NCI-H510A (cell line): ENCODE measurements at regions not wholly inside any gene's neighbourhood (a gene's known extent, or its start where the extent isn't known, plus 50 kb on each side); places are given as distances from the start of the nearest gene placed in this dataset.
"Not testable (repeated sequence)": the region's sequence is repeated elsewhere in the genome, so short reads cannot be mapped to it uniquely, and the experiment has no call there.

Experiments
- DNase-seq: peaks from one replicate; lab custom pipeline; 2025; lab: John Stamatoyannopoulos, UW

DNA sequence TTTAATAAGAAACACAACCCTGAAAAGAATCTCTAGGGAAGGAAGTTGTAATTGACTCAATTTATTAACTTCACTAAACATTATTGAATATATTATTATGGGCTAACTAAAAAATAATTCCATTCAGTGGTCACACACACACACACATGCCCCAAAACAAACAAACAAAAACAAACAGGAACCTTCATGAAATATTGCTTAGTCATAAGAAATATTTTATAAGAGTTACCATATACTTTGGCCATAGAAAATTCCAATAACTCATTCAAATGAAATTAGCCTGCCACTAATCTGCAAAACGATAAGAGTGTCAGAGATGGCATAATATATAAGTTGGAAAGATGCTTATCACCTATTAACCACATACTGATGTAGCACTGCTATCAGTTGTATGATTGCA is 268.4 kb upstream of the AMIGO2 start:
- no peak for DNase-seq

DNA sequence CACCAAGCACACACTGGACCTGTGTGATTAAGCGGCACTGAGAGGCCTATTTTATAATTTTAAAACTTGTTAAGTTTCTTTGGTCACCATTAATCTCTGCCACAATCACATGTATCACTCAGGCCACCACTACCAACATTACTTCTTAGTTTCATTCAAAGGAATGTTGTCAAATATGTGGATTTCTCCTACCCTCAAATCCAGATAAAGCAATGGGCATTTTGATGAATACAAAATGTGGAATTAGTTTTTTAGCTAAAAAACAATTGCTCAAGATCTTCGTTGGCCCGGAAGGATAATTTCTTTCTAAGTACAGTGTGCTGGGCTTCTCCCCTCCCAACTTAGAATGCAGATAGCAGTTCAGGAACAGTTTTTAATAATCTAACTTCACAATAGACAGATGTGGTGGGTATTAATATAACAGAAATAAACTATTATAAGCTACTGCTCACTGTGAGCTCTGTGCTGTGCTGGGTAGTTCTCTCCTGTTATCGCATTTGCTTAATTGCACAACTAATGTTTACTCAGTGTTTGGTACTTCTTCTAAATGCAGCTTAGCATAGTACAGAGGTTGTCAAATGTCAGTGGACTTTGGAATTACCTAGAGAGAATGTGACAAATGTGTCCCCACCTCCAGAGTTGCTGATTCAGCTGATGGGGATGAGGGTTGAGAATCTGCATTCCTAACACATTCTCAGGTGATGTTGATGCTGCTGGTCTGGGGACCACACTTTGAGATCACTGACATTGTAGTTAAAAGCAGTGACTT is 266.7 kb upstream of the AMIGO2 start:
- DNase-seq: no peak

DNA sequence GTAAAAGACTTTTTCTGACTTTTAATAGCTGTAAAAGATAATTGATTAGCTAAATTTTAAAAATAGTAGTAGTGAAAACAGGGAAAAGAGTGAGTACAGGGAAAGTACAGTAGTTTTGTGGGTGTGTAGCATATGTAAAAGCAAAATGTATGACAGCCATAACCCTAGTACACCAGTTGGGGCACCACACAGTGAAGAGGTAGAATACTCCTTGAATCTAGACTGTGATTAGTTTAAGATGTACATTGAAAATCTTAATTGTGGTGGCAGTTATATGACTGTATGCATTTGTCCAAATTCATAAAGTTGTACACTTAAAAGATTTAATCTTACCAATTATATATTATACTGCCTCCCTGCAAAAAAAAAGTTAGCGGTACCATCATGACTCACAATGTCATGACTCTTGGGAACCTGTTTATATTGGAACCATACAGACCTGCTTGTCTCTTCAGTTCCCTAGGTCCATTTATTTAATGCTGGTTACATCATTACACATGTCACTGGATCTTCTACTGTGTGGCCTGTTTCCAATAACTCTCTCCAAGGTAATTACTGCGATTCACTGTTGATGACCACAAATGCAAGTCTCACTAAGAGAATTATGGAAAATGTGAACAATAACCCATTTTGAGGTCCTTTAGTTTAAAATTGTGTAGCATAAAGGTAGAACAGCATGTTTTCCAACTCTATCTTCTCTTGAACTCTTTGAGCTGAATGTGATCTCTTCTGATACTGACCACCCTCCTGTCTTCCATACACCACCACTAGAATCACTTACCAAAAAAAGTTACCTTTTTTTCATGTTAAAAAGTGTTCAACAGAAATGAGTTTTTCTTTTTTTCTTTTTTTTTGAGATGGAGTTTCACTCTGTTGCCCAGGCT is 264.2 kb upstream of the AMIGO2 start:
- no peak for DNase-seq

DNA sequence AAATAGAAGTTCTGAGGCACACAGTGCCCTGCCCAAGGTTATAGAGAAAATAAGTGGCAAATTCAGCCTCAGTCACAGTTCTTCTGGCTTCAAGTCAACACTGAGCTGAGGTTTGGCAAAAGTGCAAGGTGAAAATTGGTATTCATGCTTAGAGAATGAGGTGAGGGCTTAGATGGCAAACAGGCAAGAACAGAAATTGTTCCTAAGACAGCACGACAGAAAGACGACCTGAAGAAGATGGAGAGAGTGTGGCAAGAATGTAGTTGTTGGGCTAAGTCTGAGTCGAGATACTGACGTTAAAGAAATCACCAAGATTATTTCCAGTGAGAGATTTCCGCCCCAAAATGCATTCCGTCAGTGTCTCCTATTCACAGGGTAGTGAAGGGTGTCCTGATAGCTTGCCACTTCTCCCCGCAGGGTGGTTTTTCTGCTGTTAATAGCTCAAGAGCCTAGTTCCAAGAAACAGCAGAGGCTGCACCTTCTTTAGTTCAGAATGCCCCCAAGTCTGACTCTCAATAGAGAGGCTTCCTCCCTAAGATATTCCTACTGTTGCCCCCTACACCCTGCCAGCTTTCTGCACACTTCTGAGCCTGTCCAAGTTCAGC is 260.8 kb upstream of the AMIGO2 start:
- DNase-seq: no peak

DNA sequence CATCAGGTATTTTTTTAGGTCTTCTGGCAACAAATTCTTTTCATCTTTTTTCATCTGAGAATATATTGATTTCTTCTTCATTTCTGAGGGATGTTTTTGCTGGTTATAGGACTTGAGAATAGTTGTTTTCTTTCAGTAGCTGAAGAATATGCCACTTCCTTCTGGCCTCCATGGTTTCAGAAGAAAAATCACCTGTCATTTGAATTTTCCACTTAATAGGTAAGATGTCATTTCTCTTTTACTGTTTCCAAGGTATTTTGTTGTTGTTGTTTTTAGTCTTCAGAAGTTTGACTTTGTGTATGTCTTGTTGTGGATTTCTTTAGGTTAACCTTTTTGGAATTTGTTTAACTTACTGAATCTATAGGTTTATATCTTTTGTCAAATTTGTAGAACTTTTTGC is 257.8 kb upstream of the AMIGO2 start:
- no peak for DNase-seq

DNA sequence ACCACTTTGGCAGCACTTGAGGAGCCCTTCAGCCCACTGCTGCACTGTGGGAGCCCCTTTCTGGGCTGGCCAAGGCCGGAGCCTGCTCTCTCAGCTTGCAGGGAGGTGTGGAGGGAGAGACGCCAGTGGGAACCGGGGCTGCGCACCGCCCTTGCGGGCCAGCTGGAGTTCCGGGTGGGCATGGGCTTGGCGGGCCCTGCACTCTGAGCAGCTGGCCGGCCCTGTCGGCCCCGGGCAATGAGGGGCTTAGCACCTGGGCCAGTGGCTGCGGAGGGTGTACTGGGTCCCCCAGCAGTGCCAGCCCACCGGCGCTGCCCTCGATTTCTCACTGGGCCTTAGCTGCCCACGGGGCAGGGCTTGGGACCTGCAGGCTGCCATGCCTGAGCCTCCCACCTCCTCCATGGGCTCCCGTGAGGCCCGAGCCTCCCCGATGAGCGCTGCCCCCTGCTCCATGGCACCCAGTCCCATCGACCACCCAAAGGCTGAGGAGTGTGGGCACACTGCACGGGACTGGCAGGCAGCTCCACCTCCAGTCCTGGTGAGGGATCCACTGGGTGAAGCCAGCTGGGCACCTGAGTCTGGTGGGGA is 253.6 kb upstream of the AMIGO2 start:
- DNase-seq: not testable (repeated sequence)

DNA sequence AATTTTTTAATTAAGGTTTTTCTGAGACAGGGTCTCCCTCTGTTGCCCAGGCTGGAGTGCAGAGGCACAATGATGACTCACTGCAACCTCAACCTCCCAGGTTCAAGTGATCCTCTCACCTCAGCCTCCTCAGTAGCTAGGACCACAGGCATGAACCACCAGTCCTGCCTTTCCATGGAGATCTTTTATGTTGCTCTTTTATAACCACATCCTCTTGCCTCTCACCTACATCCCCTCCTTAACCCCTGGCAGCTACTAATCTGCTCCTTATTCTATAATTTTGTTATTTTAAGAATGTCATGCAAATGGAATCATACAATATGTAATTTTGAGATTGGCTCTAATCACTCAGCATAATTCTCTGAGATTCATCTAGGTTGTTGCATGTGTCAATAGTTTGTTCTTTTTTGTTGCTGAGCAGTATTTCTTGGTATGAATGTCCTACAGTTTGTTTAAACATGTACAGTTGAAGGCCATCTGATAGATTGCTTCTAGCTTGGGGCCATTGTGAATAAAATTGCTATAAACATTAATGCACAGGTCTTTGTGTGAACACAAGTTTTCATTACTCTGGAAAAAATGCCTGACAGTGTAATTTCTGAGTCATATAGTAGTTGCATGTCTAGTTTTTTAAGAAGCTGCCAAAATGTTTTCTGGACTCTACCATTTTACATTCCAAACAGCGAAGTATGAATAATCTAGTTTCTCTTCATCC is 249.2 kb upstream of the AMIGO2 start:
- no peak for DNase-seq

DNA sequence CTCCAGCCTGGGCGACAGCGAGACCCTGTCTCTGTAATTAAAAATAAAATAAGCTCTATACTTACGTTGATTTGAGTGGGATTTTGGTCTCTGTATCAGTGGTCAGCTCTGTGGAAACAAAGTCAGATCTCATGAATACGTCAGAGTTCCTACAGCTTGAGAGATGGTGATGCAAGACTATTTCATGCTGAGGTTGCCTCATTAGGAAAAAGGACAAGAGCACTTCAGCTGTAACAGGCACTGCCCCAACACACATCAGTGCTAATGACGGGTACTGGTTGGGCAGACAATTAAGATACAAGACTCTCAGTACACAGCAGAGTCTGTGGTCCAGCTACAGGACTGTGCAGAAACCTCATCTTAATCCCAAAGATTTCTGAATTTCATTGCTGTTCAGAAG is 246.4 kb upstream of the AMIGO2 start:
- DNase-seq: no peak

DNA sequence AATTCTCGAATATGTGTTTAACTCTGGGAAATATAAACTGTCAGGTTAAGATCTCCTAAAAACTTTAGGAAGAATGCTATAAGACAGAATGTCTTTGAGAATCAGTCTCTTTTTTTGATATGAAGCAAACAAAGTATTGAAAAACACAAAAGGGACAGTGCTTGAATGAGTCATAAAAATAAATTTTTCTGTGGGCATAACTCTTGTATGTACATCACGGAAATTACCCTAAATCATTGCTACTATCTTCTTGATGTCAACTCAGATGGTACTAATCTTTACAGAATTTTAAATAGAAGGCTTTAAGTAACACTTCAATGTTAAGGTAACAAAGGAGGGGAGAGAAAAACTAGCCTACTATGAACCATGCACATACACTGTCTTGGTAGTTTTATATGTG is 244.0 kb upstream of the AMIGO2 start:
- DNase-seq: no peak

DNA sequence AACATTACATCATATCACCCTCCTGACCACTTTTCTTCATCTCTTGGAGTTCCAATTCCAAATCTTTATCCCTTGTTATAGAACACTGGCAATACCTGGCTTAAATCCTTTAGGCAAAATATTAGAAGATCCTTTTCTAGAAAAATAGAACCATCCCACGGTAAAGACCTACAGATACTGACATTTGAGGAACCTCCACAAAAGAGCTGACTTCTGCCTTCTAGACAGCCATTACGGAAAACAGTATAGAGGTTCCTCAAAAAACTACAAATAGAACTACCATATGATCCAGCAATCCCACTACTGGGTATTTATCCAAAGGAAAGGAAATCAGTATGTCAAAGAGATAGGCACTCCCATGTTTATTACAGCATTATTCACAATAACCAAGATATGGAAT is 241.7 kb upstream of the AMIGO2 start:
- no peak for DNase-seq

DNA sequence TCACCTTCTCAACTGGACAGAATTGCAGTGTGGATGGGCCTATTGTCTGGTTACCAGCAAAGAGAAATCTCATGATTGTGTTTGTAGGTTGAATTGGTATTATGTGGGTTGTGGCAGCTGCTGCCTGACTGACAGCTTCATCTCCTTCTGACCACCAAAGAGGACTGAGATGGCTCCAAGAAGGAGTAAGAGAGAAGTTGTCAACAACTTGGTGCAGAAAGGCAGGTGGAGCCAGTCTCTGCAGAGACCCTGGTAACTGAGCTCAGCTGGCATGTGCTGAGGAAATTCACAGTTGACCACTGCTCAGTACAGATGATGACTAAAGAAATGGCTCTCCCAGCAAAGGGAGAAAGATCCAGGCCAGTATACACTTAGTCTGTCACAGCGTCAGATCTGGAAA is 240.0 kb upstream of the AMIGO2 start:
- DNase-seq: no peak

DNA sequence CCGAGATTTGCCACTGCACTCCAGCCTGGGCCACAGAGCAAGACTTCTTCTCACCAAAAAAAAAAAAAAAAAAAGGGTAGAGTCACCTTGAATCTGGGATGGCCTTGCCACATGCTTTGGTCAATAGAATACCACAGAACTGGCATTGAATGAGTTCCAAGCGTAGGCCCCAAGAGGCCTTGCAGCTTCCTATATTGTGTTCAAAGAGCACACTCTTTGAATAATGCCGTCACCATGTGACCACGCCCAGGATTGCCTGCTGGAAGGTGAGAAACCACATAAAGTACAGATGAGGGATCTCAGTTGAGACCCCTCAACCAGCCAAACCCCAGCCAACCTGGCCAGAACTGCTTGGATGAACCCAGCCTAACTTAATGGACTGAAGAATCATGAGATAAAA is 239.2 kb upstream of the AMIGO2 start:
- no peak for DNase-seq

DNA sequence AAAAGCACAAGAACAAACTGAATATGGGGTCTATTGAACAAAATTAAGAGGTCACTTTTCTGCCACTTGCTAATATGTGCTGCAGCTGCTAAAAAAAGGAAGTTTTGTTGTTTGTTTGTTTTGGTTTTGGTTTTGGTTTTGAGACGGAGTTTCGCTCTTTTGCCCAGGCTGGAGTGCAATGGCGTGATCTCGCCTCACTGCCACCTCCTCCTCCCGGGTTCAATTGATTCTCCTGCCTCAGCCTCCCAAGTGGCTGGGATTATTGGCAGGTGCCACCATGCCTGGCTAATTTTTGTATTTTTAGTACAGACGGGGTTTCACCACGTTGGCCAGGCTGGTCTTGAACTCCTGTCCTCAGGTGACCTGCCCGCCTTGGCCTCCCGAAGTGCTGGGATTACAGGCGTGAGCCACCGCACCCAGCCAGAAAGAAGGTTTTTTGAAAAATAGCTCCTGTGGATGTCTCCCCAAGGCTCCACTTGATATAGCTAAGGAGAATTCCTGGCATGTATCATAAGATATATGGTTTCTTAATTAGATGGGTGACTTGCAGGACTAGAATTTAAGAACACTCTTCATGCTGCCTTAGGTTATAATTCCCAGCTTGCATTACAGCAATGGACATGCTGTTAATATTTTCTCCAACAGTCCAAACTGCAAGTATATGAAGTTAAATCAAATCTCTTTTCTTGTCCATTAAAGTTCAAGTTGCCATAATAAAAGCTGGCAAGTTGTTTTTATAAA is 237.6 kb upstream of the AMIGO2 start:
- DNase-seq: no peak

DNA sequence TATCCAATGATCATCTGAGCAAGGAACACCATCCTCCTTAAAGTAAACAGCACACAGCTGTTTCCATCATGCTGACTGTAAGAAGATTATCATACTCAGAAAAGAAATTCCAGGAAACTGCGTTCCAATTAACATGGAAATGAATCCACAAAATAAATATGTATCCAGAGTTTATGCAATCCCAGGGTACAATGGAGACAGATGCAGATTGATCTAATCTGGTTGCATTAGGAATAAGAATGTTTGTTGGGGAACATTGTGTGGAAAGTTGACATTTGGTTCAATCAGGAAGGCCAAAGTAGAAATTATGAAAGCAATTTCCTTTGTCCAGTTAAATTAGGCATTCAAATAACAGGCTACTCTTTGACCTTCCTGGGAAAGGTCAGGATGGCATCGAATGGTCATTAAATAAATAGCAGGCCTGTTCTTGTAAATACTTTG is 236.9 kb upstream of the AMIGO2 start:
- DNase-seq: no peak

DNA sequence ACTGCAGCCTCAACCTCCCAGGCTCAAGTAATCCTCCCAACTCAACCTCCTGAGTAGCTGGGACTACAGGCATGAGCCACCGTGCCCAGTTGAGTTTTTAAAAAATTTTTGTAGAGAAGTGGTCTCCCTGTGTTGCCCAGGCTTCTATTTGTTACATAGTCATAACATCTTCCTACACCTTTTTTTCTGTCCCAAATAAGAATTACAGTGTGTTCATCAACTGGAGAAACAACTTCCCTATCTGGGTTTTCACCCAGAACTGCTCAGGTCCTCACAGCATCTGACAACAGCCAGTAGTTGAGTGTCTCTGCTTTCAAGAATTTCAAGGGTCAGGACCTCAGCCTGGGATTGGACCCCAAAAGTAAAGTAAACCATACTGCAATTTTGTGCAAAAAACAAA is 235.2 kb upstream of the AMIGO2 start:
- no peak for DNase-seq

DNA sequence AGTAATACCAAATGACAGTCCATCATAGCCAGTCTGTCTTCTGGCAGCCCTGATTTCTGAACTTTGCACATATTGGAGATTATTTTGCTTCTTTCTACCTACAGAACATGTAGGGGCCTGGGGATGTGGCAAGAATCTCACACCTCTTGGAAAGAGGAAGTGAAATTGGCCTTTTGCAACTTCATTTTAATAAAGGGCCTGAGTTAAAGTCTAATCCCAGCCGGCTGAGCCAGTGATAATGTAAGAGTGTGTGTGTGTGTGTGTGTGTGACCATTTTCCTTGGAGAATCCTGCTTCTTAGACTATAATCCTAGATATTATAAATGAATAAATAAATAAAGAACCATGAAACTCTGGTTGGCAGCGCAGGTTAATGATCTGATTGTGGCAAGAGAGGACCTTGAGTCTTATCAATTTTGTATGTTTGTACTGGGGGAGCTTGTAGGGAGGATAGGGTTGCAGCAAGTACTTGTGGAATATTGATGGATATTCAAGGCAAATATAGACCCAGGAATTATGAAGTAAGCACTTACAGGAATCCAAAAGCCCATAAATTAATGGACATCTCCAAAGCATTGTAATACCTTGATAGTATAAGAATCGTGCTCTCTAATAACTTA is 233.2 kb upstream of the AMIGO2 start:
- no peak for DNase-seq

DNA sequence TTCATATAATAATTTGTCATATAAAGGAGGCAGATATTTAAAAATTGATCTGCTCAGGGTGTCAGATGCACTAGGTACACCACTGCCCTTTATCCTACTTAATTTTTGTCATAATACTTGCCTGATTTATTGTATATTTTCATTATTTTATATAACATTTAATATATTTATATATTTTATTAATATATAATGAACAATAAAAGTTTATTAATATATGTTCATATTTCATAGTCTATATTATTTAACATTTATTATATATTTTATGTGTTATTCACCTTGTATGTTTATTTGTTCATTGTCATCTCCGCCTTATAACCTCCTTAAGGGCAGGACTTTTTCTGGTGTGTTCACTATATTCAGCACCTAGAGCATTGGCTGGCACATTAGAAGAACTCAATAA is 232.4 kb upstream of the AMIGO2 start:
- DNase-seq: no peak

DNA sequence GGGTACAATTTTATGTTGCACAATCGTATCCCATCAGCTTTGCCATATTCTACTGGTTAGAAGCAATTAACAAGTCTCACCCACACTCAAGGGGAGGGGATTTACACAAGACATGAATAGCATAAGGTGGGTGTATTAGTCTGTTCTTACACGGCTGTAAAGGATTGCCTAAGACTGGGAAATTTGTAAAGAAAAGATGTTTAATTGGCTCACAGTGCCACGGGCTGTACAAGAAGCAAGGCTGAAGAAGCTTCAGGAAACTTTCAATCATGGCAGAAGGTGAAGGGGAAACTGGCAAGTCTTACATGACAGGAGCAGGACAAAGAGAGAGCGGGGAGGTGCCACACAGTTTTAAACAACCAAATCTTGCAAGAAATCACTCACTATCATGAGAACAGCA is 231.8 kb upstream of the AMIGO2 start:
- DNase-seq: no peak

DNA sequence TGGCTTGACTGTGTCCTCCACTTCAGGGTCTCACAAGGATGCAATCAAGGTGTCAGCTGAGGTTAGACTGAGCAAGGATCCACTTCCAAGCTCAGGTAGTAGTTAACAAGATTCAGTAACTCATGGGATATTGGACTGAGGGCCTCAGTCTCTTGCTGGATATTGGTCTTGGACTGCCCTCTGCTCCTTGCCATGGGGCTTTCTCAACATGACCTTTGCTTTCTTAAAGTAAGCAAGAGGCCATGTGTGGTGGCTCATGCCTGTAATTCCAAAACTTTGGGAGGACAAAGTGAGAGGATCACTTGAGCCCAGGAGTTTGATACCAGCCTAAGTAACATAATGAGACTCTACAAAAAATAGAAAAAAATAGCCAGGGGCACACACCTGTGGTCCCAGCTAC is 231.3 kb upstream of the AMIGO2 start:
- DNase-seq: no peak

DNA sequence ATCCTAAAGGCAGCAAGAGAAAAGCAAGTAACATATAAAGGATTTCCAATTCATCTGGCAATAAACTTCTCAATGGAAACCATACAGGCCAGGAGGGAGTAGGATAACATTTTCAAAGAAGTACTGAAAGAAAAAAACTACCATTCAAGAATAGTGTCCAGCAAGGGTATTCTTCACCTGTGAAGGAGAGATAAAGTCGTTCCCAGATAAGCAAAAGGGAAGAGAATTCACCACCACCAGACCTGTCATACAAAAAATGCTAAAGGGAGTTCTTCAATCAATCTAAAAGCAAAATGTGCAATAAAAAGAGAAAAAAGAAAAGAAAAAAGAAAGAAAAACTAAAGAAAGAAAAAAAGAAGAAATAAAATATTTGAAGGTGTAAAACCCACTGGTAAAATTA is 228.9 kb upstream of the AMIGO2 start:
- DNase-seq: no peak
